OCI-LY3 (cell line): ENCODE measurements at regions not wholly inside any gene's neighbourhood (a gene's known extent, or its start where the extent isn't known, plus 50 kb on each side); places are given as distances from the start of the nearest gene placed in this dataset.

Experiments used
- CTCF ChIP-seq: fragments of 200-600, 300-600 bp; sonication (generic); IDR thresholded peaks from 2 replicates; pipeline ENCODE4 v1.5.1; 2014; ENCODE audit warnings: antibody characterized with exemption, low read length, low read depth
- EZH2phosphoT487 ChIP-seq: fragments of 200-600 bp; shearing (Covaris generic); IDR thresholded peaks from 2 replicates; pipeline ENCODE4 v1.6.1; 2018; ENCODE audit warnings: antibody characterized with exemption, mixed run types, low read depth

GRCh38 chr2:183919167-183919566 lies 679.2 kb upstream of the ZNF804A start:
- no peak for TF ChIP-seq CTCF
- no peak for TF ChIP-seq EZH2phosphoT487
